Effector CD8-positive, alpha-beta T cell (primary cell): ENCODE measurements at regions not wholly inside any gene's neighbourhood (a gene's known extent, or its start where the extent isn't known, plus 50 kb on each side); places are given as distances from the start of the nearest gene placed in this dataset.
"Not testable (repeated sequence)": the region's sequence is repeated elsewhere in the genome, so short reads cannot be mapped to it uniquely, and the experiment has no call there.

Experiments
- DNase-seq: peaks from one replicate; lab custom pipeline; 2025; lab: John Stamatoyannopoulos, UW

- no peak for DNase-seq
Measured at GRCh38 chr6:155684416-155685196, 229.0 kb upstream of the NOX3 start.

GRCh38 chr6:155678361-155678760 lies 222.7 kb upstream of the NOX3 start:
- DNase-seq: no peak

- no peak for DNase-seq
Measured at GRCh38 chr6:155676346-155676745, 220.7 kb upstream of the NOX3 start.

GRCh38 chr6:155670655-155671054 lies 215.0 kb upstream of the NOX3 start:
- DNase-seq: no peak

DNA sequence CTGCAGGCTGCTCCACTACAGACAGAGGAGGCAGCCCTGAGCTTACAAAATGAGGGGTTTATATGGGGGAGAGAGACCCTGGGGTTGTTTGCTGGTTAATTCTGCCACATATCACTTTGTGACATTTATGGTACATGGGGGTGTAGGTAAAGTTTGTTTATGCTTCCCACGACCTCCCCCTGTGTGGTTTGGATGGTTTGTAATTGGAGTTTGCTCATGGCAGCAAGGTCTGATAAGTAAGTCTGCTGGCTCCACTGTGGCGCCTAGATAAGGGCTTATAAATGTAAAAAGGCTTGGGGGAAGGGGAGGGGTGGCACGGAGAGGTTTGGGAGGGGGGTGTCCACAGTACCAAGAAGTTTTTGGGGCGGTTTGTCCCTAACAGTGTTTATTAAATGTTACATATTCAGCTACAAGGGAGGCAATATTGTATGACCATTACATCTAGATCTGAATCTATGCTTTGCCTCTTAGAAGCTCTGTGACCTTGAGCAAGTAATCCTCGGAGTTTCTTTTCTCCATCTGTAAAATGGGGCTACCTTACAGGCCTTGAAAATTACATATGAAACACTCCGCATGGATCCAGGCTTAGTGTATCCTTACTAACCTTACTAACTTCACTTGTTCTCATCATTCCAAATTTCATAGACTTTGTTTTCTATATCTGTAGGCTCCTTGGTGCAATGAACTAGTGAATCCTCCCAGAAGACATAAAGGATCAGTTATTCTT lies 204.8 kb upstream of the NOX3 start:
- no peak for DNase-seq

DNA sequence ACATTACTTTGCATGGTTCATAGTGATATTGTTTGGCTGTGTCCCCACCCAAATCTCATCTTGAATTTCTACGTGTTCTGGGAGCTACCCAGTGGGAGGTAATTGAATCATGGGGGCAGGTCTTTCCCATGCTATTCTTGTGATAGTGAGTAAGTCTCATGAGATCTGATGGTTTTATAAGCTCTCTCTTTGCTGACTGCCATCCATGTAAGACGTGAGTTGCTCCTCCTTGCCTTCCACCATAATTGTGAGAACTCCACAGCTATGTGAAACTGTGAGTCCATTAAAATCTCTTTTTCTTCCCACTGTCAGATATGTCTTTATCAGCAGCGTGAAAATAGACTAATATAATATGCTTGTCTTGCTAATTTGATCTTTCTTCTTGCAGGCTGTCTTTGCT lies 200.4 kb upstream of the NOX3 start:
- no peak for DNase-seq

- DNase-seq: no peak
Measured at GRCh38 chr6:155654474-155654873, 198.8 kb upstream of the NOX3 start.

GRCh38 chr6:155648301-155648700 lies 192.7 kb upstream of the NOX3 start:
- no peak for DNase-seq

DNA sequence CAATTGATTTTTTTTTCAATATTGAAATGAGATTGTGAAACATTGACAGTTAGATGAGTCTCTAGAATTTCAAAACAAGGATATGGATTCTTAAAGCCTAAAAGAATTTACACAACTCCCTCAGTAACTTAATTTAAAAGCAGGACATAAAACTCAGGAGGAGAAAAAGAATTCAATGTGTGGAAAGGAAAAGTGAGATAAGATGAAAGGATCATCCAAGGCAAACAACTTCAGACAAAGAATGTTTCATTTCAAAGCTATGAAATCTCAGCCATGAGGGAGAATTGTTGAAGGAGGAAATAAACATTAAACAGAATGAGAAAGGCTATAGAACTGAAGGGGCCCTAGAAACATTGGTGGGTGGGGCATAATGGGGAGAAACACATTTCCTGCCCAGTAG lies 191.7 kb upstream of the NOX3 start:
- DNase-seq: no peak

DNA sequence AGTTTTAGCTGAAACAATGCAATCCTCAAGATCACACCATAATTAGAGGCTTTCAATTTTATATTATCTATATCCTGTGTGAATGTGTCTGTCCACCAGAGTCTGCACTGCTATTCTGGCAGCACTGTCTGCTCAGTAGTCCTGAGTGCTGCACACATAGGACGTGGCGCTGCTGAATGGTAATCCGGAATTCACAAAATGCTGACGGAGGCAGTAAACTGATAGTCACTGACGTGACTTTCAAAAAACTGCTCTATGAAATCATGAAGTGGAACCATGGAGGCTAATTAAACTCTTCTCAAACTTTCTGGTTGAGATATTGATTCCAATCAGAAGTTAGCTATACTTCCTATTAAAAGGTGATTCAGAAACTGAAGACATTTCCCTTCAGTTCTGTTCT lies 190.8 kb upstream of the NOX3 start:
- DNase-seq: no peak

DNA sequence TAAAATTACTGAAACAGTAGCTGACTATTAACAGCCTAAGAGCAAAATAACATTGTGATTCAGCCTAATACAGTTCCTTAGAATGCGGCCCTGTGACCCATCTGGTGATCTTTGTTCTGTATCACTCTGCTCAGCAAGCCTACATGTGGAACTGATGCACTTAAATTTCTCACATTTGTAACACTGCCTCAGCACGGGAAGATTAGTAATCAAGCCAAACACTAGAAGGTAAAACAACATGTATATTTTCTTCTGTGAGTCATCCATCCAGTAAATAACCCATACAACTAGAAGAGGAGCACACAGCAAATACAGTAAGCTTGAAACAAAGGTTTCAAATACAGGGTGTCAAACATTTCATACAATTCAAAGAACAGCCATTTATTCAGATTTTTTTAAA lies 189.7 kb upstream of the NOX3 start:
- no peak for DNase-seq

DNA sequence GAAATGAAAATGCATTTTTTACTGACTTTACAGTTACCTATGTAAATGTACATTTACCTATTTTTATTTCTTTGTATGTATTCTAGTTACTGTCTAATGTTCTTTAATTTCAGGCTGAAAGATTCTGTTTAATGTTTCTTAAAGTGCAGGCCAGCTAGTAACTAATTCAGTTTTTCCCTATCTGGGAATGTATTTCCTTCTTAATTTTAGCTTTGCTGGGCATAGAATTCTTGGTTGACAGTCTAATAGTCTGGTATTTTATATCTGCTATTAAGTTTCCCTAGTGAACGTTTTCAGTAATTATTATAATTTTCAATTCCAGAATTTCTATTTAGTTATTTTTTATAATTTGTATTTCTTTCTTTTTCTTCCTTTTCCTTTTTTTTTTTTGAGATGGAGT lies 186.0 kb upstream of the NOX3 start:
- no peak for DNase-seq

DNA sequence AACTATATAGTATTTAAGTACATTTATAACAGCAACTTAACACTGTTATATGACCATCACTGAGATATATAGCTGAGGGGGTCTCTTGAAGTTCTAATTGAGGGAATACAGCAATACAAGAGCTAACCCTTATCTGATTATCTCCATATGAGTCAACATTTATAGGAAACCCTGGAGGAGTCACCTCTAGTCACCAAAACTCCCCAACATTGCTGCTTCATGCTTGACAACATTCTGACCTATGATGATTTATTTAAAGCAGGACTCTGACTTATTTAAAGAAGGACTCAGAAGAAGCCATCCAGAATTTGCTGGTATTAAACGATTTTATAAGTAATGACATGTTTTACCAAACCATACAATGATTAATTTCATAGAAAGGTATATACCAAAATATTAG lies 182.6 kb upstream of the NOX3 start:
- DNase-seq: no peak

DNA sequence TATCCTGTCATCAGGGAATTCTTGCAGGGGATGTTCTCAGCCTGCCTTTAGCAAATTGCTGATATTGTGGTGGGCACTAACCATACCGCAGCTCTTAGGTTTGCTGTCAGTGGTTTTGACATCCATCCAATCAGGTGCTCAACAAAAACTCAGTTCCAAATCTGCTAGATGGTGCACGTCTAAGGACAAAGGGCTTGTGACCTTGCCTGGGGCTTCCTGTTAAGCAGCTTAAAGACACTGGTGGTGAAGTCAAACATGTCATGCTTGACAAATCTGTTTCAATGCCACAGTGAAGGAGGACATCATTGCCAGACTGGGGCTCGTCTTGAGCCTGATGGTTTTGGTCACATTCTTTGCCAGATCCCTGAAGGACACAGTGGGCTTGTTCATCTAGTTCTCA lies 179.8 kb upstream of the NOX3 start:
- no peak for DNase-seq

DNA sequence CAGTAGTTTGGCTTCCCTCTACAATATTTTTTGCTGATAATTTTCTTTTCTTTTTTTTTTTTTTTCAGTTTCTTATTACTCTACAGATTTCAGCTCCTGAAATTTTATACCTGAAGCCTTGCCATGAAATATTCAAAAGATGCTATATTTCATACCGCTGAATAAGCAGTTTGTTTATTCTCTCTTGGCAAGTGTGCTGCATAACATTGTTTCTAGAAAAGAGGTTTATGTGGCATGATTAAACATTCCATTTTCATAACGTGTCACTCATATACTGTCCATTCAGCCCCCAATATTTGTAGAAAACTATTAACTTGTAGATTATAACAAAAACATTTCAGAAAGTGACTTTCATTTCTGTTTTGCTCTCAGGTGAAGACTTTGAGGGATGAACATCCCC lies 174.4 kb upstream of the NOX3 start:
- no peak for DNase-seq

DNA sequence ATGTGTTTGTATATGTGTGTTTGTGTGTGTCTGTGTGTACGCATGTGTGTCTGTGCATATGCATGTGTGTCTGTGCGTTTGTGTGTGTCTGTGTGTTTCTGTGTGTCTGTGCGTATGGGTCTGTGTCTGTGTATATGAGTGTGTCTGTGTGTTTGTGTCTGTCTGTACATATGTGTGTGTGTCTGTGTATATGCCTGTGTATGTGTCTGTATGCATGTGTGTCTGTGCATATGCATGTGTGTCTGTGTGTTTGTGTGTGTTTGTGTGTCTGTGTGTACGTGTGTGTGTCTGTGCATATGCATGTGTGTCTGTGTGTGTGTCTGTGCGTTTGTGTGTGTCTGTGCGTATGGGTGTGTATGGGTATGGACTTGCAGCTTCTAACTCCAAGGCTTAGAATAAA lies 174.0 kb upstream of the NOX3 start:
- no peak for DNase-seq

GRCh38 chr6:155628306-155628705 lies 172.7 kb upstream of the NOX3 start:
- no peak for DNase-seq

GRCh38 chr6:155627722-155628212 lies 172.1 kb upstream of the NOX3 start:
- DNase-seq: not testable (repeated sequence)

DNA sequence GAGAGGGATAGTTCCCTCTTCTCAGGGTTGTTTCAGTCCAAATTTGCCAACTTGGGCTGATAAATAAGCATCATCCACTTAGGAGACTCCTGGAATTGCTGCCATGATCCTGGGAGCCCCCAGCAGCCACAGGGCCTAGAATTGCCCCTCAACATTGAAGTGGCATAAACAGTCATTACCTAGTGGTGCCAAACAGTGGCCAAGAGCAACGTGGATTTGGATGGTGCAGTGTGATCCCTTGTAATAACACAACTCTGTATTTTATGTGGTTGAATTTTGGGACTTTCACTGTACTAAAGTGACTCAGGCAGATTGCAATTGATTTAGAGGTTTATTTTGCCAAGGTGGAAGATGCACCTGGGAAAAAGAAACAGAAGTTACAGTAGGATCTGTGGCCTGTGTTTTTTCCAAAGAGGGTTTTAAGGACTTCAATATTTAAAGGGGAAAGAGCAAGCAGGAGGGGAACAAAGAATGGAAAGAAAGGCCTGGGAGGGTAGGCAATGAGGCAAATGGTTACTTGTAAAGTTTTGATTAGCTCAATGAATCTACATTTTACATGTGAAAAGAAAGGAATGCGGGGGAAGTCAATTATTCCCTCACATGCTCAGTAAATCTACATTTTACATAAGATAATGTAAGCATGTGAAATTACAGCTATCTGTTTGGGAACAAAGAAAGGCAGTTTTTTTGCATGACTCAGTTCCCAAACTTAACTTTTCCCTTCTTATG lies 168.0 kb upstream of the NOX3 start:
- no peak for DNase-seq

DNA sequence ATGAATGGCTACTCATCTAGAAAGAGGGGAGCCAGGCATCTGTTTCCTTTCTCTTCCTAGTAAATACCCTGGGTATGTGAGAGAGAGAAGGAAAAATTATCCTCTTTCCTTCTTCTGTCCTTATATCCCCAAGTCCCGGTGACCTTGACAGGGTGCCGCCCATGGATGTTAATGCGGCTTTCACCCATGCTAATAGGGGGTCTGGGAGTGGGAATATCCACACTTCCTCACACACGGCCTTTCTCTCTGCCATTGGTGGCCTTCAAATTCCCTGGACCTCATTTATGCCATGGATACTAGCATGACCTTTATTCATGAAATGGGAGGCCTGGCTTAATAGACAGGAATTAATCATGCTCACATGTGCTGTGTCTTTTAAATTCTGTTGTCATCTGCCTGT lies 159.0 kb upstream of the NOX3 start:
- DNase-seq: no peak

- DNase-seq: no peak
Measured at GRCh38 chr6:155611742-155612141, 156.1 kb upstream of the NOX3 start.

GRCh38 chr6:155604991-155605390 lies 149.4 kb upstream of the NOX3 start:
- no peak for DNase-seq

DNA sequence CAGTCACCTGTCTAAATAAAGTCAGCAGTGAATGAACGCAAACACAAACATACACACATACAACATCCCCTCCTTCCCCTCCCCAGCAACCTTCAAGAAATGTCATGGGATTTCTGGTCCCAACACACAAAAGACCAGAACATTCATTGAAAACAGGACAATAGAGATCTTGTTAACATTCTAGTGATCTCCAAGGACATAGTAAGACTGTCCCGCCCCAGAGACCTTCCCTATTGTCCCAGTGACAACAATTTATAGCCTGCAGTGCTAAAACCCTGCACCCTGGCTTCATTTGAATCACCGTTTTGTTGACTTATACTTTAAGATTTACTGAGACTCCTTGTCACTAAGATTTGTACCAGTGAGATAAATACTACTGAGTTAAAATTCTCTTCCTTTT lies 143.9 kb upstream of the NOX3 start:
- DNase-seq: no peak
